ENCODE measurements at regions not wholly inside any gene's neighbourhood (a gene's known extent, or its start where the extent isn't known, plus 50 kb on each side); places are given as distances from the start of the nearest gene placed in this dataset.
"Not testable (repeated sequence)": the region's sequence is repeated elsewhere in the genome, so short reads cannot be mapped to it uniquely, and the experiment has no call there.

DNA sequence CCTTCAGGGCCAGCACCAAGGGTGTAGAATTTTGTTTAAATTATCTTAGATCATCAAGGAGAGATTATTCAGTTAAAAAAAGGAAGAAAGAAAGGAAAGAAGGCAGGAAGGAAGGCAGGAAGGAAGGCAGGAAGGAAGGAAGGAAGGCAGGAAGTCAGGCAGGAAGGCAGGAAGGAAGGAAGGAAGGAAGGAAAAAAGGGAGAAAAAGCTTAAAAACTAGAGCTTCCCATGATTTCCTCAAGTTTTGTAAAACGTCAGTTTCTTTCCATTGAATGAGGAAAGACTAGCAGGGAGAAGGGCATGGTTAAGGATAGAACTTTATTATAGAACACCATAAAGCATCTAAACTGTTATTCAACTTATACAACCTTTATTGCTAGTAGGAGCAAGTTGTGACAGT, 2672.0 kb upstream of the PCDH20 start:
- H3K27ac Mint-ChIP-seq (ENCODE audit: unreplicated experiment), result no peak overlapping the region
- no peaks in the 10 kb centered on the region for H3K36me3 Mint-ChIP-seq (ENCODE audit: unreplicated experiment)
- H3K9me3 Mint-ChIP-seq (ENCODE audit: unreplicated experiment), result peaks cover 6% of the 10 kb centered on the region
- TF ChIP-seq, protein P1, sequence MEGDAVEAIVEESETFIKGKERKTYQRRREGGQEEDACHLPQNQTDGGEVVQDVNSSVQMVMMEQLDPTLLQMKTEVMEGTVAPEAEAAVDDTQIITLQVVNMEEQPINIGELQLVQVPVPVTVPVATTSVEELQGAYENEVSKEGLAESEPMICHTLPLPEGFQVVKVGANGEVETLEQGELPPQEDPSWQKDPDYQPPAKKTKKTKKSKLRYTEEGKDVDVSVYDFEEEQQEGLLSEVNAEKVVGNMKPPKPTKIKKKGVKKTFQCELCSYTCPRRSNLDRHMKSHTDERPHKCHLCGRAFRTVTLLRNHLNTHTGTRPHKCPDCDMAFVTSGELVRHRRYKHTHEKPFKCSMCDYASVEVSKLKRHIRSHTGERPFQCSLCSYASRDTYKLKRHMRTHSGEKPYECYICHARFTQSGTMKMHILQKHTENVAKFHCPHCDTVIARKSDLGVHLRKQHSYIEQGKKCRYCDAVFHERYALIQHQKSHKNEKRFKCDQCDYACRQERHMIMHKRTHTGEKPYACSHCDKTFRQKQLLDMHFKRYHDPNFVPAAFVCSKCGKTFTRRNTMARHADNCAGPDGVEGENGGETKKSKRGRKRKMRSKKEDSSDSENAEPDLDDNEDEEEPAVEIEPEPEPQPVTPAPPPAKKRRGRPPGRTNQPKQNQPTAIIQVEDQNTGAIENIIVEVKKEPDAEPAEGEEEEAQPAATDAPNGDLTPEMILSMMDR (IDR thresholded peaks at IDR 0.05), result no peak
- no peaks in the 10 kb centered on the region for H3K27me3 Mint-ChIP-seq (ENCODE audit: unreplicated experiment)
- DNase-seq (ENCODE audit: extremely low spot score, unreplicated experiment), result no peak
- H3K4me3 Mint-ChIP-seq (ENCODE audit: unreplicated experiment), result no peak overlapping the region
- no peaks in the 10 kb centered on the region for H3K4me1 Mint-ChIP-seq (ENCODE audit: unreplicated experiment)

DNA sequence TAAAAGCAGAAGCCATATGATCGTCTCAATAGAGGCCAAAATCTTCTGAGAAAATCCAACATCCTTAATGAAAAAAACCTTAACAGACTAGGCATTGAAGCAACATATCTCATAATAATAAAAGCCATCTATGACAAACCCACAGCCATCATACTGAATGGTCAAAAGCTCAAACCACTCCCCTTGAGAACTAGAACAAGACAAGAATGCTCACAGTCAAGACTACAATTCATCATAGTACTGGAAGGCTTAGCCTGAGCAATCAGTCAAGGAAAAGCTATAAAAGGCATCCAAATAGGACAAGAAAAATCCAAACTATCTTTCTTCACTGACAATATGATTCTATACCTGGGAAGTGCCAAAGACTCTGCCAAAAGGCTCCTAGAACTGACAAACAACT, 2668.2 kb upstream of the PCDH20 start:
- Mint-ChIP-seq H3K4me1 (ENCODE audit: unreplicated experiment) (no peaks in the 10 kb centered on the region), H3K27me3 (ENCODE audit: unreplicated experiment) (no peaks in the 10 kb centered on the region), H3K27ac (ENCODE audit: unreplicated experiment) (no peak overlapping the region), H3K4me3 (ENCODE audit: unreplicated experiment) (no peak overlapping the region), H3K36me3 (ENCODE audit: unreplicated experiment) (peaks cover 2% of the 10 kb centered on the region), H3K9me3 (ENCODE audit: unreplicated experiment) (peaks cover 11% of the 10 kb centered on the region)
- DNase-seq (ENCODE audit: extremely low spot score, unreplicated experiment), result no peak
- TF ChIP-seq, protein P1 (IDR thresholded peaks at IDR 0.05), result no peak

DNA sequence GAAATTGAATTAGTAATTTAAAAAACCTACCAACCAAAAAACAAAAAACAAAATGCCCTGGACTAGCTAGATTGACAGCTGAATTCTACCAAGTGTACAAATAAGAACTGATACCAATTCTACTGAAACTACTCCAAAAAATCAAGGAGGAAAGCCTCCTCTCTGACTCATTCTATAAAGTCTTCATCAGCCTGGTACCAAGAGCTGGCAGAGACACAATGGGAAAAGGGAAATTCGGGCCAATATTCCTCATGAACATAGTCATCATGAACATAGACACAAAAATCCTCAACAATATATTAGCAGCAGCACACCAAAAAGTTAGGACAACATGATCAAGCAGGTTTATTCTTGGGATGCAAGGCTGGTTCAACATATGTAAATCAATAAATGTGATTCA, 2667.7 kb upstream of the PCDH20 start:
- Mint-ChIP-seq H3K4me3 (ENCODE audit: unreplicated experiment) (no peak overlapping the region), H3K27ac (ENCODE audit: unreplicated experiment) (no peak overlapping the region), H3K27me3 (ENCODE audit: unreplicated experiment) (no peaks in the 10 kb centered on the region), H3K36me3 (ENCODE audit: unreplicated experiment) (peaks cover 2% of the 10 kb centered on the region), H3K4me1 (ENCODE audit: unreplicated experiment) (no peaks in the 10 kb centered on the region), H3K9me3 (ENCODE audit: unreplicated experiment) (peaks cover 11% of the 10 kb centered on the region)
- TF ChIP-seq, protein P1 (IDR thresholded peaks at IDR 0.05), result no peak
- DNase-seq (ENCODE audit: extremely low spot score, unreplicated experiment), result no peak

DNA sequence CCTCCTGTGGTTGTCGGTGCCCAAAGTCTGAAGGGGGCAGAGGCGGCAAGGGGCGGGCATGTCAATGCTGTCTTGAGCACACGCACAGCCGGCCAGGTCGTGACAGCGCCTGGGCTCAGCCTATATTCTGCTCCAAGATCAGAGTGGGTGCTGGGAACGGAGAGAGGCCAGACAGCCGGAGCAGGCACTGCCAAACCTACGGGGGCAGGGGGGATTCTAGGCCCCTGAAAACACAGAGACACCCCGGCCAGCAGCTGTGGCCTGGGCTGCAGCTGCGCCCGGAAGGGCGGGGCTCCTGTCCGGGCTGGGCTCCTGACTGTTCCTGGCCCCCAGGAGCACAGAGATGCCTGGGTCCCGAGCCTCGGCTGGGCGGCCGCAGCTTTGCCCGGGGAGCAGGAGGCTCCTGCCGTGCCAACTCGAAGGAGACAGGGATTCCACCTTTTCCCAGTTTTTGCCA, 2662.9 kb upstream of the PCDH20 start:
- TF ChIP-seq, protein P1 (IDR thresholded peaks at IDR 0.05), result no peak
- Mint-ChIP-seq H3K4me1 (ENCODE audit: unreplicated experiment) (no peaks in the 10 kb centered on the region), H3K27ac (ENCODE audit: unreplicated experiment) (no peak overlapping the region), H3K27me3 (ENCODE audit: unreplicated experiment) (no peaks in the 10 kb centered on the region), H3K9me3 (ENCODE audit: unreplicated experiment) (peaks cover 11% of the 10 kb centered on the region), H3K36me3 (ENCODE audit: unreplicated experiment) (peaks cover 2% of the 10 kb centered on the region), H3K4me3 (ENCODE audit: unreplicated experiment) (no peak overlapping the region)
- no peak for DNase-seq (ENCODE audit: extremely low spot score, unreplicated experiment)

DNA sequence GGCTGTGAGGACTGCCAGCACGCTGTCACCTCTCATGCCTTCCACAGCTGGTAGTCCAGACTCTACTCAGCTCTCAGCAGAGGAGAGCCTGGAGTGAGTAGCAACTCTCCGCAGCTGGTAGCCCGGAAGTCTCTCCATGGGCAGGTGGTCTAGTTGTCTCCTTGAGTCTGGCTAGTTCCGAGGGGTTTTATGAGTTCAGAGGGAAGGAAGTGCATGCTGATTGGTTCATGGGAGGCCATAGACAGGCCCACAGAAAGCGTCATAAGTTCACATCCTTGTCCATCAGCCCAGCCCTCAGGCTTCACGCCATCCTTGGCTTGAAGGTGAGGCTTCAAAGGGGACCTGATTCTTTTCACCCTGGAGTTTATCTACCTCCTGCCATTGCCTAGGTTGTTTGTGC, 2662.4 kb upstream of the PCDH20 start:
- Mint-ChIP-seq H3K36me3 (ENCODE audit: unreplicated experiment) (peaks cover 2% of the 10 kb centered on the region), H3K4me3 (ENCODE audit: unreplicated experiment) (no peak overlapping the region), H3K9me3 (ENCODE audit: unreplicated experiment) (peaks cover 9% of the 10 kb centered on the region), H3K4me1 (ENCODE audit: unreplicated experiment) (no peaks in the 10 kb centered on the region), H3K27me3 (ENCODE audit: unreplicated experiment) (no peaks in the 10 kb centered on the region), H3K27ac (ENCODE audit: unreplicated experiment) (no peak overlapping the region)
- TF ChIP-seq, protein P1 (IDR thresholded peaks at IDR 0.05), result no peak
- DNase-seq (ENCODE audit: extremely low spot score, unreplicated experiment), result no peak

DNA sequence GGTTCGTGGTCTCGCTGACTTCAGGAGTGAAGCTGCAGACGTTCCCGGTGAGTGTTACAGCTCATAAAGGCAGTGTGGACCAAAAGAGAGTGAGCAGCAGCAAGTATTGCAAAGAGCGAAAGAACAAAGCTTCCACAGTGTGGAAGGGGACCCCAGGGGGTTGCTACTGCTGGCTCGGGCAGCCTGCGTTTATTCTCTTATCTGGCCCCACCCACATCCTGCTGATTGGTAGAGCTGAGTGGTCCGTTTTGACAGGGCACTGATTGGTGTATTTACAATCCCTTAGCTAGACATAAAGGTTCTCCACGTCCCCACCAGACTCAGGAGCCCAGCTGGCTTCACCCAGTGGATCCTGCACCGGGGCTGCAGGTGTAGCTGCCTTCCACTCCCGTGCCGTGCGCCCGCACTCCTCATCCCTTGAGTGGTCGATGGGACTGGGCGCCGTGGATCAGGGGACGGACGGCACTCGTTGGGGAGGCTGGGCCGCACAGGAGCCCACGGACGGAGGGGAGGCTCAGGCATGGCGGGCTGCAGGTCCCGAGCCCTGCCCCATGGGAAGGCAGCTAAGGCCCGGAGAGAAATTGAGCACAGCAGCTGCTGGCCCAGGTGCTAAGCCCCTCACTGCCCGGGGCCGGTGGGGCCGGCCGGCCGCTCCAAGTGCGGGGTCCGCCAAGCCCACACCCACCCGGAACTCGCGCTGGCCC, 2661.6 kb upstream of the PCDH20 start:
- not testable (repeated sequence) for H3K27ac Mint-ChIP-seq (ENCODE audit: unreplicated experiment); H3K4me3 Mint-ChIP-seq (ENCODE audit: unreplicated experiment); H3K36me3 Mint-ChIP-seq (ENCODE audit: unreplicated experiment); DNase-seq (ENCODE audit: extremely low spot score, unreplicated experiment); H3K4me1 Mint-ChIP-seq (ENCODE audit: unreplicated experiment); H3K27me3 Mint-ChIP-seq (ENCODE audit: unreplicated experiment); H3K9me3 Mint-ChIP-seq (ENCODE audit: unreplicated experiment)
